H1 (cell line): ENCODE measurements at regions not wholly inside any gene's neighbourhood (a gene's known extent, or its start where the extent isn't known, plus 50 kb on each side); places are given as distances from the start of the nearest gene placed in this dataset.
"Not testable (repeated sequence)": the region's sequence is repeated elsewhere in the genome, so short reads cannot be mapped to it uniquely, and the experiment has no call there.

ENCODE experiments used
- CTCF ChIA-PET: fragments of 300-600 bp; sonication (Branson Sonifier 250); formaldehyde crosslinking; loops from one replicate; lab custom pipeline; 2021; ENCODE audit not compliant: partially characterized antibody; lab: Charles Lee
- POLR2A ChIA-PET: fragments of 300-600 bp; sonication (Branson Sonifier 250); formaldehyde crosslinking; loops from one replicate; lab custom pipeline; 2021; ENCODE audit warnings: inconsistent platforms; ENCODE audit not compliant: partially characterized antibody; lab: Charles Lee
- DNase-seq, 2 experiments: peaks; one replicate each; pipeline versions ENCODE4 v3.0.0 to v3.0.0-alpha.2; 2010 to 2022; ENCODE audit warnings: low spot score in 2 of 2, low read depth in 1 of 2, mixed read lengths in 1 of 2
- FAIRE-seq: peaks from 2 replicates; lab custom pipeline; 2011; peaks lifted over from hg19 to GRCh38; lab: Jason Lieb, UNC
- H2AFZ ChIP-seq: 2 replicates; pipeline ENCODE4 v1.8.1; 2012; ENCODE audit warnings: low read length, inconsistent platforms
- H2AK5ac ChIP-seq: 2 replicates; pipeline ENCODE4 v1.6.1; 2013; ENCODE audit warnings: low read depth, low read length
- H2BK120ac ChIP-seq: replicated peaks from 2 replicates; pipeline ENCODE3; 2013; ENCODE audit warnings: low read depth, low read length, inconsistent platforms
- H2BK12ac ChIP-seq: 2 replicates; pipeline ENCODE4 v1.6.1; 2013; ENCODE audit warnings: low read depth, low read length
- H2BK15ac ChIP-seq: 2 replicates; pipeline ENCODE4 v1.6.1; 2013; ENCODE audit warnings: low read length
- H2BK20ac ChIP-seq: 2 replicates; pipeline ENCODE4 v1.6.1; 2013; ENCODE audit warnings: low read length
- H2BK5ac ChIP-seq: 2 replicates; pipeline ENCODE4 v1.6.1; 2013; ENCODE audit warnings: low read depth, low read length
- H3K14ac ChIP-seq: 2 replicates; pipeline ENCODE4 v1.6.1; 2013; ENCODE audit warnings: inconsistent platforms; ENCODE audit not compliant: insufficient read length
- H3K18ac ChIP-seq: 2 replicates; pipeline ENCODE4 v1.6.1; 2013; ENCODE audit warnings: low read length; ENCODE audit errors: extremely low read depth
- H3K23ac ChIP-seq: 2 replicates; pipeline ENCODE4 v1.6.1; 2013; ENCODE audit warnings: inconsistent platforms; ENCODE audit not compliant: insufficient read length
- H3K23me2 ChIP-seq: 2 replicates; pipeline ENCODE4 v1.6.1; 2013; ENCODE audit warnings: low read depth, low read length
- H3K27ac ChIP-seq: 2 replicates; pipeline ENCODE4 v1.6.1; 2011; ENCODE audit warnings: low read depth, low read length, inconsistent platforms
- H3K27me3 ChIP-seq, 4 experiments: replicated peaks in 1 of 4; 1 replicate in 1 of 4; 2 replicates in 3 of 4; pipeline versions ENCODE4 v1.6.1 to v1.8.1; 2011 to 2013; ENCODE audit warnings: low read length in 3 of 4, mild to moderate bottlenecking in 3 of 4, inconsistent platforms in 2 of 4, mixed read lengths in 2 of 4, moderate library complexity in 1 of 4; ENCODE audit not compliant: control insufficient read depth in 3 of 4, insufficient read depth in 3 of 4; ENCODE audit errors: extremely low read depth in 1 of 4
- H3K36me3 ChIP-seq, 4 experiments: 2 replicates each; pipeline versions ENCODE4 v1.6.1 to v1.8.1; 2011 to 2013; ENCODE audit warnings: mild to moderate bottlenecking in 4 of 4, low read length in 3 of 4, moderate library complexity in 2 of 4, control low read depth in 1 of 4, inconsistent platforms in 1 of 4; ENCODE audit not compliant: insufficient read depth in 4 of 4, control insufficient read depth in 2 of 4
- H3K4ac ChIP-seq: replicated peaks from 2 replicates; pipeline ENCODE3; 2013; ENCODE audit warnings: low read length, low read depth, mixed read lengths, inconsistent platforms; ENCODE audit not compliant: insufficient read length
- H3K4me1 ChIP-seq, 4 experiments: replicated peaks in 1 of 4; 1 replicate in 1 of 4; 2 replicates in 3 of 4; pipeline versions ENCODE4 v1.6.1 to v1.8.1; 2011 to 2013; ENCODE audit warnings: low read length in 3 of 4, inconsistent platforms in 2 of 4, mixed read lengths in 1 of 4; ENCODE audit not compliant: insufficient read depth in 4 of 4, control insufficient read depth in 3 of 4
- H3K4me2 ChIP-seq, 2 experiments: 2 replicates each; pipeline versions ENCODE4 v1.6.1 to v1.8.1; 2011 to 2013; ENCODE audit warnings: low read depth in 2 of 2, low read length in 2 of 2, control low read depth in 1 of 2, inconsistent platforms in 1 of 2, mild to moderate bottlenecking in 1 of 2; ENCODE audit not compliant: insufficient read depth in 1 of 2
- H3K4me3 ChIP-seq, 4 experiments: fragments of 200-600, 300-600 bp in 1 of 4; sonication (generic), shearing (Covaris generic), sonication (Bioruptor Twin) in 1 of 4; 2 replicates each; pipeline versions ENCODE4 v1.5.1 to v1.8.1; 2011 to 2016; ENCODE audit warnings: low read length in 4 of 4, low read depth in 3 of 4, control low read depth in 2 of 4, inconsistent platforms in 2 of 4, mild to moderate bottlenecking in 2 of 4, mixed read lengths in 1 of 4, moderate library complexity in 1 of 4; ENCODE audit not compliant: insufficient read depth in 2 of 4; ENCODE audit errors: extremely low read depth in 1 of 4
- H3K56ac ChIP-seq: replicated peaks from 2 replicates; pipeline ENCODE3; 2013; ENCODE audit warnings: low read depth, mild to moderate bottlenecking, mixed read lengths, low read length, inconsistent platforms; ENCODE audit not compliant: insufficient read length
- H3K79me1 ChIP-seq: 2 replicates; pipeline ENCODE4 v1.6.1; 2013; ENCODE audit warnings: low read depth, low read length, control low read depth
- H3K79me2 ChIP-seq, 2 experiments: 2 replicates each; pipeline versions ENCODE4 v1.6.1 to v1.8.1; 2012 to 2013; ENCODE audit warnings: low read length in 2 of 2, mild to moderate bottlenecking in 2 of 2, inconsistent platforms in 1 of 2; ENCODE audit not compliant: insufficient read depth in 2 of 2, control insufficient read depth in 1 of 2
- H3K9ac ChIP-seq, 4 experiments: replicated peaks in 1 of 4; 1 replicate in 1 of 4; 2 replicates in 3 of 4; pipeline versions ENCODE4 v1.6.1 to v1.8.1; 2011 to 2013; ENCODE audit warnings: low read depth in 3 of 4, low read length in 3 of 4, control low read depth in 2 of 4, mild to moderate bottlenecking in 2 of 4, moderate library complexity in 2 of 4, inconsistent platforms in 1 of 4; ENCODE audit errors: extremely low read depth in 1 of 4
- H3K9me3 ChIP-seq, 2 experiments: 2 replicates each; pipeline versions ENCODE4 v1.6.1 to v1.8.1; 2012 to 2013; ENCODE audit warnings: mild to moderate bottlenecking in 2 of 2, moderate library complexity in 2 of 2, control low read depth in 1 of 2, inconsistent platforms in 1 of 2, low read depth in 1 of 2, low read length in 1 of 2, mixed read lengths in 1 of 2; ENCODE audit not compliant: insufficient read depth in 2 of 2
- H4K20me1 ChIP-seq, 2 experiments: replicated peaks in 1 of 2; 2 replicates each; pipeline versions ENCODE3 to v1.8.1; 2011 to 2013; ENCODE audit warnings: inconsistent platforms in 2 of 2, low read length in 2 of 2, mild to moderate bottlenecking in 1 of 2; ENCODE audit not compliant: insufficient read depth in 2 of 2, control insufficient read depth in 1 of 2
- H4K5ac ChIP-seq: 2 replicates; pipeline ENCODE4 v1.6.1; 2013; ENCODE audit warnings: low read length, low read depth, mixed read lengths, inconsistent platforms; ENCODE audit not compliant: insufficient read length
- H4K8ac ChIP-seq: 2 replicates; pipeline ENCODE4 v1.8.0; 2013; ENCODE audit warnings: mild to moderate bottlenecking, moderate library complexity, low read length, inconsistent platforms; ENCODE audit not compliant: insufficient read depth; ENCODE audit errors: extremely low read depth
- H4K91ac ChIP-seq: replicated peaks from 2 replicates; pipeline ENCODE3; 2013; ENCODE audit warnings: low read length, mixed read lengths, inconsistent platforms; ENCODE audit not compliant: insufficient read length
- WGBS, 2 experiments: shearing (Covaris generic) in 1 of 2; methylation state at CpG; one replicate each; pipeline versions ENCODE4 v1.1.6 to v1.1.7; 2013 to 2015; ENCODE audit warnings: low lambda C conversion rate in 2 of 2, mixed read lengths in 2 of 2, inconsistent platforms in 1 of 2, low coverage in 1 of 2, missing lambda C conversion rate in 1 of 2; ENCODE audit not compliant: insufficient replicate concordance in 2 of 2, insufficient coverage in 1 of 2, insufficient read length in 1 of 2; ENCODE audit errors: extremely low coverage in 1 of 2, missing lambda C conversion rate in 1 of 2; 5-methylcytosine and 5-hydroxymethylcytosine counted together

- H3K18ac ChIP-seq, H4K5ac ChIP-seq, H2AK5ac ChIP-seq, H4K8ac ChIP-seq, H2BK15ac ChIP-seq, H2BK12ac ChIP-seq, FAIRE-seq, H4K20me1 ChIP-seq, H2BK5ac ChIP-seq, H3K23ac ChIP-seq, H3K79me1 ChIP-seq, H3K9ac ChIP-seq, H3K56ac ChIP-seq, H4K91ac ChIP-seq, H3K27me3 ChIP-seq, H2BK20ac ChIP-seq, H3K4me1 ChIP-seq, H3K23me2 ChIP-seq, H3K4me2 ChIP-seq, H3K9me3 ChIP-seq, CTCF ChIA-PET, H2AFZ ChIP-seq, H3K36me3 ChIP-seq, H3K27ac ChIP-seq, H3K4me3 ChIP-seq, POLR2A ChIA-PET, H3K79me2 ChIP-seq, H3K14ac ChIP-seq, DNase-seq, H3K4ac ChIP-seq, H2BK120ac ChIP-seq: not testable (repeated sequence)
- 84% methylated on average over 2 of the region's 2 CpGs; no CpG with 5 or more reads in 1 of the 2 experiments for WGBS, 2 experiments
Observed at GRCh38 chr10:59053502-59053901, 122.9 kb upstream of the PHYHIPL start.
